ENCODE measurements at regions not wholly inside any gene's neighbourhood (a gene's known extent, or its start where the extent isn't known, plus 50 kb on each side); places are given as distances from the start of the nearest gene placed in this dataset.

DNA sequence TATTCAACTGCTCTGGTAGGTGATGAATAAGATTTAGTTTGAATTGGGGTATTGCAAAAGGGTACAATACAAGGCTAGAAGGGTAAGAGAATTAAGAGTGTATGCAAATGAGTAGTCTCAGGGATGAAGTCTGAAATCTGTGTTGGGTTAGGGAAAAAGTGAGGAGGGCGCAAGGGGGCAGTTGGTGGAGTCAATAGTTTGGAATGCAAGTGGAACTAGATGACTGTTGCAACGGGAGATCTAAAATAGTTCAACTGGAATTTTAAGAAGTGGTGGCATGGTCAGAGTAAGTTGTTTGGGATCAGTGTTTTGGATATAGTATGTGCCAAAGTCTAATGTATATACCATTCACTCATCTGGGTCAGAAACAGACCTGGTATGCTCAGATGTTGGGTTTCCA is 329.6 kb downstream of the GJA1 start:
- Histone ChIP-seq H3K36me3 (ENCODE audit: control insufficient read depth in 2 of 3, insufficient read depth in 3 of 3, low read length in 3 of 3) (no peaks in the 10 kb centered on the region), H3K27me3 (ENCODE audit: control insufficient read depth, insufficient read depth, low read length) (no peaks in the 10 kb centered on the region), H3K4me3 (ENCODE audit: low read length in 3 of 3) (no peak overlapping the region), H3K9ac (ENCODE audit: low read length in 3 of 3) (no peak overlapping the region), H3K9me3 (ENCODE audit: control insufficient read depth in 2 of 3, insufficient read depth in 1 of 3, low read length in 3 of 3) (no peaks in the 10 kb centered on the region), H3K4me1 (ENCODE audit: control insufficient read depth in 2 of 3, insufficient read depth in 2 of 3, low read depth in 1 of 3, low read length in 3 of 3) (no peaks in the 10 kb centered on the region), H3K27ac (ENCODE audit: low read depth in 2 of 2, low read length in 2 of 2) (no peak overlapping the region)
- TF ChIP-seq, protein P1, sequence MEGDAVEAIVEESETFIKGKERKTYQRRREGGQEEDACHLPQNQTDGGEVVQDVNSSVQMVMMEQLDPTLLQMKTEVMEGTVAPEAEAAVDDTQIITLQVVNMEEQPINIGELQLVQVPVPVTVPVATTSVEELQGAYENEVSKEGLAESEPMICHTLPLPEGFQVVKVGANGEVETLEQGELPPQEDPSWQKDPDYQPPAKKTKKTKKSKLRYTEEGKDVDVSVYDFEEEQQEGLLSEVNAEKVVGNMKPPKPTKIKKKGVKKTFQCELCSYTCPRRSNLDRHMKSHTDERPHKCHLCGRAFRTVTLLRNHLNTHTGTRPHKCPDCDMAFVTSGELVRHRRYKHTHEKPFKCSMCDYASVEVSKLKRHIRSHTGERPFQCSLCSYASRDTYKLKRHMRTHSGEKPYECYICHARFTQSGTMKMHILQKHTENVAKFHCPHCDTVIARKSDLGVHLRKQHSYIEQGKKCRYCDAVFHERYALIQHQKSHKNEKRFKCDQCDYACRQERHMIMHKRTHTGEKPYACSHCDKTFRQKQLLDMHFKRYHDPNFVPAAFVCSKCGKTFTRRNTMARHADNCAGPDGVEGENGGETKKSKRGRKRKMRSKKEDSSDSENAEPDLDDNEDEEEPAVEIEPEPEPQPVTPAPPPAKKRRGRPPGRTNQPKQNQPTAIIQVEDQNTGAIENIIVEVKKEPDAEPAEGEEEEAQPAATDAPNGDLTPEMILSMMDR (IDR thresholded peaks at IDR 0.05; ENCODE audit: borderline replicate concordance, extremely low read depth, insufficient read depth), result no peak
- intact Hi-C loops (cut with DNase I), result no loop called here
- FAIRE-seq, result no peak
- no peak for DNase-seq

DNA sequence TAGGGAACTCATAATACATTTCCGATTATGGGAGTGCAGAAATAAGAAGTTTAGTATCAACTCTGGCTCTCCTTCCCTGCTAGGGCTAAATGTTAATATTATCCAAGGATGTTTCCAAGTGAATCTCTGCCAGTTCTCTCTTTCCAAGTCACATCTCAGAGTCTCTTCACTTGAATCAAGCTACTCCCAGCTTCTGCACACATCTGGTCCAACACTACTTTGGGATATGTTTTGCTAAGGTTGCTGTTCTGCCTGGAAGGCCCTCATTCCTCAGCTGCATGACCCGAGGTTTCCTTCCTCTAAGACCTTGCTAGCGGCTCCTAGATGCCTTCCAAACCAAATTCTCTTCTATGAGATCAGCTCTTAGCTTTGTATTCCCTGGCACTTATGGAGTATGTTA is 331.8 kb downstream of the GJA1 start:
- Histone ChIP-seq H3K9me3 (ENCODE audit: control insufficient read depth in 2 of 3, insufficient read depth in 1 of 3, low read length in 3 of 3) (no peaks in the 10 kb centered on the region), H3K4me3 (ENCODE audit: low read length in 3 of 3) (no peak overlapping the region), H3K4me1 (ENCODE audit: control insufficient read depth in 2 of 3, insufficient read depth in 2 of 3, low read depth in 1 of 3, low read length in 3 of 3) (no peaks in the 10 kb centered on the region), H3K36me3 (ENCODE audit: control insufficient read depth in 2 of 3, insufficient read depth in 3 of 3, low read length in 3 of 3) (no peaks in the 10 kb centered on the region), H3K27me3 (ENCODE audit: control insufficient read depth, insufficient read depth, low read length) (no peaks in the 10 kb centered on the region), H3K9ac (ENCODE audit: low read length in 3 of 3) (no peak overlapping the region), H3K27ac (ENCODE audit: low read depth in 2 of 2, low read length in 2 of 2) (no peak overlapping the region)
- FAIRE-seq (no peak), DNase-seq (no peak)
- intact Hi-C loops (cut with DNase I), result no loop called here
- TF ChIP-seq, protein P1 (IDR thresholded peaks at IDR 0.05; ENCODE audit: borderline replicate concordance, extremely low read depth, insufficient read depth), result no peak

DNA sequence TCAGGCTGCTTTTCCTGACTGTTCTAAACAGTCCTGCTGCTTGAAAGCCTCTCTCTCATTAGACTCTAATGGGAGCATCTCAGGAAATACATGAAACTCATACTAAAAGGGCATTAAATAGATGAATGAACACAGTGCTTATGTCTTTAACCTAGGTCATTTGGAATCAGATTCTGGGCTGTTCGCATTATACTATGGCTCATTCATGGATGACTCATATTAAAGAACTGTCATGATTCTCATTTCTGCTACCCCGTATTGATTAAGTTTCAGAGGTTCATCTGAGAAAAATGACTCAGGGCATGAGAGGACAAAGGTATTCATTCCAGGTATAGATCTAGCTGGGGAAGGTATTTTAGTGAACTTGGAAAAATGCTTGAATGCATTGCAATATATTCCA is 335.5 kb downstream of the GJA1 start:
- FAIRE-seq (no peak), DNase-seq (no peak)
- H3K4me3 ChIP-seq (ENCODE audit: low read length in 3 of 3), result no peak overlapping the region
- H3K9ac ChIP-seq (ENCODE audit: low read length in 3 of 3), result no peak overlapping the region
- no peak overlapping the region for H3K27ac ChIP-seq (ENCODE audit: low read depth in 2 of 2, low read length in 2 of 2)
- no peaks in the 10 kb centered on the region for H3K9me3 ChIP-seq (ENCODE audit: control insufficient read depth in 2 of 3, insufficient read depth in 1 of 3, low read length in 3 of 3)
- no peaks in the 10 kb centered on the region for H3K36me3 ChIP-seq (ENCODE audit: control insufficient read depth in 2 of 3, insufficient read depth in 3 of 3, low read length in 3 of 3)
- TF ChIP-seq, protein P1 (IDR thresholded peaks at IDR 0.05; ENCODE audit: borderline replicate concordance, extremely low read depth, insufficient read depth), result no peak
- no peaks in the 10 kb centered on the region for H3K4me1 ChIP-seq (ENCODE audit: control insufficient read depth in 2 of 3, insufficient read depth in 2 of 3, low read depth in 1 of 3, low read length in 3 of 3)
- no peaks in the 10 kb centered on the region for H3K27me3 ChIP-seq (ENCODE audit: control insufficient read depth, insufficient read depth, low read length)
- intact Hi-C loops (cut with DNase I), result no loop called here
